H9 (cell line): ENCODE measurements at regions not wholly inside any gene's neighbourhood (a gene's known extent, or its start where the extent isn't known, plus 50 kb on each side); places are given as distances from the start of the nearest gene placed in this dataset.
A peak's percentile ranks its signal among the peaks of the same experiment; 100 is the strongest.
"Not testable (repeated sequence)": the region's sequence is repeated elsewhere in the genome, so short reads cannot be mapped to it uniquely, and the experiment has no call there.

Experiments
- DNase-seq: peaks from one replicate; pipeline ENCODE4 v3.0.0-alpha.2; 2017
- H2AFZ ChIP-seq: one replicate; pipeline ENCODE4 v1.6.1; 2013; ENCODE audit warnings: mild to moderate bottlenecking, low read length, control low read depth, moderate library complexity
- H2AK5ac ChIP-seq: 2 replicates; pipeline ENCODE4 v1.6.1; 2013; ENCODE audit warnings: low read length, control low read depth, mixed read lengths; ENCODE audit not compliant: insufficient read length
- H2BK120ac ChIP-seq: one replicate; pipeline ENCODE4 v1.6.1; 2013; ENCODE audit warnings: low read depth, mild to moderate bottlenecking, low read length, control low read depth, inconsistent platforms; ENCODE audit not compliant: poor library complexity, severe bottlenecking
- H2BK12ac ChIP-seq: 2 replicates; pipeline ENCODE4 v1.6.1; 2013; ENCODE audit warnings: low read length, control low read depth, mixed read lengths, low read depth; ENCODE audit not compliant: insufficient read length
- H2BK15ac ChIP-seq: 2 replicates; pipeline ENCODE4 v1.6.1; 2013; ENCODE audit warnings: low read depth, low read length, control low read depth
- H2BK20ac ChIP-seq: one replicate; pipeline ENCODE4 v1.6.1; 2013; ENCODE audit warnings: low read depth, mild to moderate bottlenecking, low read length, control low read depth, inconsistent platforms; ENCODE audit not compliant: poor library complexity, severe bottlenecking
- H2BK5ac ChIP-seq: 2 replicates; pipeline ENCODE4 v1.6.1; 2013; ENCODE audit warnings: low read length, control low read depth, mixed read lengths; ENCODE audit not compliant: insufficient read length
- H3K14ac ChIP-seq: 2 replicates; pipeline ENCODE4 v1.6.1; 2013; ENCODE audit warnings: low read length, control low read depth; ENCODE audit not compliant: insufficient read depth
- H3K18ac ChIP-seq: 2 replicates; pipeline ENCODE4 v1.6.1; 2013; ENCODE audit warnings: low read depth, mild to moderate bottlenecking, mixed read lengths, low read length, control low read depth; ENCODE audit not compliant: insufficient read length
- H3K23ac ChIP-seq: 2 replicates; pipeline ENCODE4 v1.6.1; 2013; ENCODE audit warnings: low read length, control low read depth, mixed read lengths, low read depth; ENCODE audit not compliant: insufficient read length
- H3K23me2 ChIP-seq: 2 replicates; pipeline ENCODE4 v1.6.1; 2013; ENCODE audit warnings: low read depth, mild to moderate bottlenecking, mixed read lengths, low read length, control low read depth; ENCODE audit not compliant: insufficient read length, poor library complexity, severe bottlenecking
- H3K27ac ChIP-seq: 2 replicates; pipeline ENCODE4 v1.5.1; 2013; ENCODE audit warnings: low read length, control low read depth, mixed read lengths, low read depth; ENCODE audit not compliant: insufficient read length
- H3K27me3 ChIP-seq: 2 replicates; pipeline ENCODE4 v1.6.1; 2013; ENCODE audit warnings: low read length, control low read depth, inconsistent platforms; ENCODE audit not compliant: insufficient read depth
- H3K4ac ChIP-seq: 2 replicates; pipeline ENCODE4 v1.6.1; 2013; ENCODE audit warnings: low read depth, mild to moderate bottlenecking, control low read depth, inconsistent platforms, low read length, moderate library complexity
- H3K4me1 ChIP-seq: 2 replicates; pipeline ENCODE4 v1.6.1; 2013; ENCODE audit warnings: low read length, control low read depth, inconsistent platforms; ENCODE audit not compliant: insufficient read depth
- H3K4me2 ChIP-seq: 2 replicates; pipeline ENCODE4 v1.6.1; 2013; ENCODE audit warnings: low read length, control low read depth, mixed read lengths; ENCODE audit not compliant: insufficient read length, insufficient read depth
- H3K56ac ChIP-seq: 2 replicates; pipeline ENCODE4 v1.6.1; 2013; ENCODE audit warnings: low read depth, mild to moderate bottlenecking, mixed read lengths, low read length, control low read depth; ENCODE audit not compliant: insufficient read length
- H3K79me1 ChIP-seq: 2 replicates; pipeline ENCODE4 v1.6.1; 2013; ENCODE audit warnings: low read depth, mild to moderate bottlenecking, moderate library complexity, low read length, control low read depth, inconsistent platforms; ENCODE audit not compliant: insufficient read depth, poor library complexity, severe bottlenecking
- H3K79me2 ChIP-seq: 2 replicates; pipeline ENCODE4 v1.6.1; 2013; ENCODE audit warnings: low read length, control low read depth, inconsistent platforms; ENCODE audit not compliant: insufficient read depth
- H3K9ac ChIP-seq: 2 replicates; pipeline ENCODE4 v1.6.1; 2013; ENCODE audit warnings: low read length, control low read depth, mixed read lengths; ENCODE audit not compliant: insufficient read length; ENCODE audit errors: extremely low read depth
- H3K9me3 ChIP-seq: one replicate; pipeline ENCODE4 v1.6.1; 2013; ENCODE audit warnings: low read depth, low read length, inconsistent platforms; ENCODE audit not compliant: control insufficient read depth
- H3T11ph ChIP-seq: one replicate; pipeline ENCODE4 v1.6.1; 2013; ENCODE audit warnings: mild to moderate bottlenecking, low read length, control low read depth, inconsistent platforms
- H4K20me1 ChIP-seq: one replicate; pipeline ENCODE4 v1.6.1; 2013; ENCODE audit not compliant: control insufficient read depth, insufficient read length, insufficient read depth
- H4K5ac ChIP-seq: 2 replicates; pipeline ENCODE4 v1.6.1; 2013; ENCODE audit warnings: low read depth, mild to moderate bottlenecking, mixed read lengths, low read length, control low read depth; ENCODE audit not compliant: insufficient read length
- H4K8ac ChIP-seq: replicated peaks from 2 replicates; pipeline ENCODE4 v1.6.1; 2013; ENCODE audit warnings: low read length, control low read depth, mixed read lengths, low read depth; ENCODE audit not compliant: insufficient read length
- H4K91ac ChIP-seq: 2 replicates; pipeline ENCODE4 v1.6.1; 2013; ENCODE audit warnings: low read depth, mild to moderate bottlenecking, moderate library complexity, mixed read lengths, low read length, control low read depth; ENCODE audit not compliant: insufficient read length
- H3K27ac Mint-ChIP-seq, 3 experiments: 2 replicates in 2 of 3; 3 replicates in 1 of 3; pipeline ENCODE4 v1.8.0; 2020 to 2021; ENCODE audit warnings: mixed read lengths in 3 of 3, mild to moderate bottlenecking in 1 of 3, moderate library complexity in 1 of 3
- H3K27me3 Mint-ChIP-seq: 2 replicates; pipeline ENCODE4 v1.8.0; 2021; ENCODE audit warnings: low read depth, mild to moderate bottlenecking, moderate library complexity, mixed read lengths
- H3K36me3 Mint-ChIP-seq, 3 experiments: 2 replicates in 2 of 3; 3 replicates in 1 of 3; pipeline ENCODE4 v1.8.0; 2020 to 2021; ENCODE audit warnings: low read depth in 3 of 3, mixed read lengths in 3 of 3; ENCODE audit not compliant: insufficient read depth in 1 of 3
- H3K4me1 Mint-ChIP-seq, 2 experiments: 2 replicates each; pipeline ENCODE4 v1.8.0; 2020; ENCODE audit warnings: mixed read lengths in 2 of 2
- H3K4me3 Mint-ChIP-seq, 2 experiments: 2 replicates in 1 of 2; 3 replicates in 1 of 2; pipeline ENCODE4 v1.8.0; 2020 to 2021; ENCODE audit warnings: mild to moderate bottlenecking in 2 of 2, mixed read lengths in 2 of 2, moderate library complexity in 1 of 2
- H3K9me3 Mint-ChIP-seq, 2 experiments: 2 replicates in 1 of 2; 3 replicates in 1 of 2; pipeline ENCODE4 v1.8.0; 2020; ENCODE audit warnings: mild to moderate bottlenecking in 2 of 2, mixed read lengths in 2 of 2, moderate library complexity in 1 of 2
- CTCF ChIP-seq: fragments of 200-600 bp; sonication (generic); conservative IDR thresholded peaks from 3 replicates; pipeline ENCODE4 v1.8.0; 2021; ENCODE audit warnings: antibody characterized with exemption, mild to moderate bottlenecking
- WGBS: extraction: QIAGEN DNeasy Blood & Tissue Kit; methylation state at CpG from one replicate; pipeline ENCODE4 v1.1.7; 2013; ENCODE audit warnings: missing lambda C conversion rate, low lambda C conversion rate, mixed read lengths; ENCODE audit not compliant: insufficient read length; ENCODE audit errors: extremely low coverage; 5-methylcytosine and 5-hydroxymethylcytosine counted together

GRCh38 chr2:42995752-42996422 is 203.5 kb upstream of the HAAO start:
- no peaks in the 10 kb centered on the region for H3K23me2 ChIP-seq
- no peak for TF ChIP-seq CTCF
- H4K8ac ChIP-seq, result no peak overlapping the region
- no peak overlapping the region for H3K14ac ChIP-seq
- no peak overlapping the region for H2AFZ ChIP-seq
- H3K4me1 Mint-ChIP-seq, result no peaks in the 10 kb centered on the region
- no peak overlapping the region for H2BK120ac ChIP-seq
- H3K79me1 ChIP-seq, result no peaks in the 10 kb centered on the region
- H4K91ac ChIP-seq, result no peak overlapping the region
- no peak overlapping the region for H2BK12ac ChIP-seq
- no peak overlapping the region for H3K9ac ChIP-seq
- no CpG with 5 or more reads among the region's 1 CpG for WGBS
- no peak overlapping the region for H3K4me2 ChIP-seq
- H2BK15ac ChIP-seq, result no peak overlapping the region
- no peak overlapping the region for H2AK5ac ChIP-seq
- no peaks in the 10 kb centered on the region for H3K4me1 ChIP-seq
- no peak overlapping the region for H2BK5ac ChIP-seq
- no peak overlapping the region for H3K4me3 Mint-ChIP-seq
- H3K9me3 ChIP-seq, result no peaks in the 10 kb centered on the region
- no peak overlapping the region for H4K5ac ChIP-seq
- peaks cover 8 to 9% of the 10 kb centered on the region in 2 experiments for H3K9me3 Mint-ChIP-seq
- no peaks in the 10 kb centered on the region for H3K27me3 ChIP-seq
- no peak overlapping the region for H3T11ph ChIP-seq
- no peak overlapping the region for H3K18ac ChIP-seq
- no peak overlapping the region for H3K56ac ChIP-seq
- peaks cover 0 to 10% (median 0%) of the 10 kb centered on the region in 3 experiments; a peak in 4 of 7 replicates for H3K36me3 Mint-ChIP-seq
- no peak overlapping the region for H3K27ac Mint-ChIP-seq
- H3K23ac ChIP-seq, result no peak overlapping the region
- H3K27me3 Mint-ChIP-seq, result no peaks in the 10 kb centered on the region
- no peak overlapping the region for H3K27ac ChIP-seq
- H2BK20ac ChIP-seq, result no peak overlapping the region
- DNase-seq, result no peak
- H3K4ac ChIP-seq, result no peak overlapping the region
- no peaks in the 10 kb centered on the region for H4K20me1 ChIP-seq
- no peaks in the 10 kb centered on the region for H3K79me2 ChIP-seq

- Mint-ChIP-seq H3K4me3 (peak overlapping the region; percentile 52 to 68), H3K27ac (peak overlapping the region in 2 of 3 experiments; percentile 64 to 87; a peak in 5 of 7 replicates), H3K36me3 (peaks cover 2 to 11% (median 4%) of the 10 kb centered on the region in 3 experiments; a peak in 5 of 7 replicates)
- H4K91ac ChIP-seq, H3K79me1 ChIP-seq, H3K4ac ChIP-seq, H3T11ph ChIP-seq, H3K18ac ChIP-seq, DNase-seq, H3K27me3 ChIP-seq, H3K56ac ChIP-seq, H3K23ac ChIP-seq, H2AFZ ChIP-seq, H3K79me2 ChIP-seq, H3K9me3 ChIP-seq, H3K9me3 Mint-ChIP-seq, H2AK5ac ChIP-seq, H3K14ac ChIP-seq, H4K20me1 ChIP-seq, H3K9ac ChIP-seq, H2BK20ac ChIP-seq, H3K4me1 Mint-ChIP-seq, H3K27me3 Mint-ChIP-seq, H2BK5ac ChIP-seq, H2BK120ac ChIP-seq, H3K4me2 ChIP-seq, H3K23me2 ChIP-seq, H3K27ac ChIP-seq, H4K5ac ChIP-seq, H3K4me1 ChIP-seq, H2BK15ac ChIP-seq, H2BK12ac ChIP-seq, H4K8ac ChIP-seq: not testable (repeated sequence)
- WGBS, result no CpG with 5 or more reads among the region's 37 CpGs
Observed at GRCh38 chr2:42989283-42990081, 197.1 kb upstream of the HAAO start.
